SK-N-SH (cell line): ENCODE measurements at regions not wholly inside any gene's neighbourhood (a gene's known extent, or its start where the extent isn't known, plus 50 kb on each side); places are given as distances from the start of the nearest gene placed in this dataset.

Experiments
- CTCF ChIA-PET: fragments of 300-600, 350-600 bp; formaldehyde crosslinking; extraction: SDS; loops from one replicate; lab custom pipeline; 2021; lab: Yijun Ruan, JAX
- POLR2A ChIA-PET: fragments of 350-600 bp; sonication (Branson Sonifier 250); formaldehyde crosslinking; extraction: SDS; loops from one replicate; lab custom pipeline; 2020; ENCODE audit warnings: antibody characterized with exemption, inconsistent platforms; lab: Yijun Ruan, JAX
- DNase-seq: peaks from one replicate; pipeline ENCODE4 v3.0.0; 2012
- H2AFZ ChIP-seq: fragments of 200-600 bp; sonication (generic); 2 replicates; pipeline ENCODE4 v1.8.1; 2016; ENCODE audit warnings: antibody characterized with exemption, mild to moderate bottlenecking, low read depth
- H3F3A ChIP-seq: fragments of 200-600 bp; sonication (generic); replicated peaks from 2 replicates; pipeline ENCODE3; 2016; ENCODE audit warnings: antibody characterized with exemption, mild to moderate bottlenecking; ENCODE audit not compliant: insufficient read depth
- H3K27ac ChIP-seq, 2 experiments: fragments of 200-500 bp in 1 of 2; fragments of 200-600 bp in 1 of 2; sonication (Bioruptor generic) in 1 of 2; sonication (generic), shearing (Covaris generic) in 1 of 2; 2 replicates each; pipeline versions ENCODE4 v1.5.1 to v1.6.1; 2014 to 2016; ENCODE audit warnings: low read depth in 2 of 2, inconsistent platforms in 1 of 2, low read length in 1 of 2, mild to moderate bottlenecking in 1 of 2, mixed read lengths in 1 of 2
- H3K27me3 ChIP-seq: fragments of 200-600 bp; sonication (generic), shearing (Covaris generic); 2 replicates; pipeline ENCODE4 v1.6.1; 2016; ENCODE audit warnings: mixed run types; ENCODE audit not compliant: insufficient read depth
- H3K36me3 ChIP-seq, 2 experiments: fragments of 200-500 bp in 1 of 2; fragments of 200-600 bp in 1 of 2; sonication (Bioruptor generic) in 1 of 2; sonication (generic) in 1 of 2; replicated peaks in 1 of 2; 2 replicates each; pipeline versions ENCODE3 to v1.5.1; 2014 to 2016; ENCODE audit warnings: low read length in 1 of 2, mild to moderate bottlenecking in 1 of 2; ENCODE audit not compliant: insufficient read depth in 2 of 2, control insufficient read depth in 1 of 2
- H3K4me1 ChIP-seq, 2 experiments: fragments of 200-500 bp in 1 of 2; fragments of 200-600 bp in 1 of 2; sonication (Bioruptor generic) in 1 of 2; sonication (generic), shearing (Covaris generic) in 1 of 2; 2 replicates each; pipeline versions ENCODE4 v1.5.1 to v1.6.1; 2014 to 2016; ENCODE audit warnings: low read depth in 1 of 2, low read length in 1 of 2, mixed run types in 1 of 2; ENCODE audit not compliant: insufficient read depth in 2 of 2, control insufficient read depth in 1 of 2
- H3K4me2 ChIP-seq: fragments of 200-600 bp; sonication (generic), shearing (Covaris generic); 2 replicates; pipeline ENCODE4 v1.6.1; 2017; ENCODE audit warnings: mixed run types
- H3K4me3 ChIP-seq, 2 experiments: fragments of 200-500 bp in 1 of 2; fragments of 200-600 bp in 1 of 2; sonication (Bioruptor generic) in 1 of 2; sonication (generic), shearing (Covaris generic) in 1 of 2; 2 replicates each; pipeline versions ENCODE4 v1.5.1 to v1.8.1; 2014 to 2016; ENCODE audit warnings: low read depth in 2 of 2, inconsistent platforms in 1 of 2, low read length in 1 of 2, mild to moderate bottlenecking in 1 of 2, mixed read lengths in 1 of 2, moderate library complexity in 1 of 2
- H3K79me2 ChIP-seq: fragments of 200-600 bp; sonication (generic); 2 replicates; pipeline ENCODE4 v1.8.1; 2017; ENCODE audit warnings: mild to moderate bottlenecking; ENCODE audit not compliant: insufficient read depth
- H3K9ac ChIP-seq: fragments of 200-600 bp; sonication (generic); 2 replicates; pipeline ENCODE4 v1.6.1; 2017; ENCODE audit warnings: mixed run types
- H3K9me2 ChIP-seq: fragments of 200-600 bp; sonication (generic); 2 replicates; pipeline ENCODE4 v1.6.1; 2017; ENCODE audit warnings: mixed run types
- H3K9me3 ChIP-seq: fragments of 200-600 bp; sonication (generic); 2 replicates; pipeline ENCODE4 v1.6.1; 2017; ENCODE audit warnings: mixed run types, mild to moderate bottlenecking, moderate library complexity
- H4K20me1 ChIP-seq: fragments of 200-600 bp; sonication (generic); 2 replicates; pipeline ENCODE4 v1.6.1; 2017; ENCODE audit warnings: mild to moderate bottlenecking, mixed run types; ENCODE audit not compliant: insufficient read depth
- CHD2 ChIP-seq: fragments of 150-350 bp; IDR thresholded peaks from 2 replicates; pipeline ENCODE4 v1.6.1; 2018; ENCODE audit warnings: low read length; ENCODE audit not compliant: partially characterized antibody
- CTCF ChIP-seq: fragments of 200-600 bp; sonication (generic); IDR thresholded peaks from 2 replicates; pipeline ENCODE4 v1.6.1; 2017; ENCODE audit warnings: antibody characterized with exemption, mild to moderate bottlenecking, moderate library complexity
- EZH2phosphoT487 ChIP-seq: fragments of 200-600 bp; sonication (generic); IDR thresholded peaks from 2 replicates; pipeline ENCODE4 v1.6.1; 2017; ENCODE audit warnings: low read depth, mixed run types, mild to moderate bottlenecking, antibody characterized with exemption, moderate library complexity, borderline replicate concordance
- FOSL2 ChIP-seq: IDR thresholded peaks from 2 replicates; pipeline ENCODE4 v1.4.0; 2012; ENCODE audit warnings: low read depth, mild to moderate bottlenecking, moderate library complexity, borderline replicate concordance
- FOXJ3 ChIP-seq: sonication (generic); formaldehyde crosslinking; IDR thresholded peaks from 2 replicates; pipeline ENCODE4 v1.5.1; 2020; ENCODE audit warnings: mild to moderate bottlenecking, missing genetic modification reagents
- GABPA ChIP-seq: IDR thresholded peaks from 2 replicates; pipeline ENCODE4 v1.4.0; 2012; ENCODE audit warnings: low read depth, mild to moderate bottlenecking
- MEF2A ChIP-seq: IDR thresholded peaks from 2 replicates; pipeline ENCODE4 v1.4.0; 2012; ENCODE audit warnings: low read depth, borderline replicate concordance
- MXI1 ChIP-seq: IDR thresholded peaks from 2 replicates; pipeline ENCODE4 v1.6.1; 2012; ENCODE audit warnings: mild to moderate bottlenecking, low read depth, low read length, improper control_type of control experiment
- PBX3 ChIP-seq: IDR thresholded peaks from 2 replicates; pipeline ENCODE4; 2012
- POLR2AphosphoS5 ChIP-seq: IDR thresholded peaks from 2 replicates; pipeline ENCODE4 v1.6.1; 2012; ENCODE audit warnings: low read depth, low read length
- RAD21 ChIP-seq: IDR thresholded peaks from 2 replicates; pipeline ENCODE4 v1.6.1; 2012; ENCODE audit warnings: mild to moderate bottlenecking, low read length
- REST ChIP-seq: IDR thresholded peaks from 2 replicates; pipeline ENCODE4 v1.6.1; 2012; ENCODE audit warnings: mild to moderate bottlenecking, low read depth, low read length, moderate library complexity
- RFX5 ChIP-seq: IDR thresholded peaks from 2 replicates; pipeline ENCODE4 v1.6.1; 2012; ENCODE audit warnings: mild to moderate bottlenecking, improper control_type of control experiment, low read length
- RXRA ChIP-seq: IDR thresholded peaks from 2 replicates; pipeline ENCODE4 v1.4.0; 2012; ENCODE audit warnings: low read depth, mild to moderate bottlenecking, borderline replicate concordance
- SIN3A ChIP-seq: IDR thresholded peaks from 2 replicates; pipeline ENCODE4 v1.6.1; 2012; ENCODE audit warnings: low read depth, mild to moderate bottlenecking, low read length, moderate library complexity, borderline replicate concordance
- SMC3 ChIP-seq: IDR thresholded peaks from 2 replicates; pipeline ENCODE4 v1.6.1; 2012; ENCODE audit warnings: low read depth, low read length, improper control_type of control experiment
- TAF1 ChIP-seq: IDR thresholded peaks from 2 replicates; pipeline ENCODE4 v1.6.1; 2012; ENCODE audit warnings: low read depth, mild to moderate bottlenecking, low read length, moderate library complexity, borderline replicate concordance
- TCF12 ChIP-seq: IDR thresholded peaks from 2 replicates; pipeline ENCODE4 v1.4.0; 2012
- WGBS: methylation state at CpG from one replicate; pipeline ENCODE4 v1.1.6; 2017; ENCODE audit warnings: low lambda C conversion rate; 5-methylcytosine and 5-hydroxymethylcytosine counted together
- TF ChIP-seq, protein P1 (sequence below): fragments of 150-350 bp; IDR thresholded peaks from 2 replicates; pipeline ENCODE4 v1.6.1; 2016; ENCODE audit warnings: mild to moderate bottlenecking, low read depth, low read length
- TF ChIP-seq, protein P2 (sequence below): fragments of 150-350 bp; IDR thresholded peaks from 2 replicates; pipeline ENCODE4 v1.6.1; 2017; ENCODE audit warnings: antibody characterized with exemption, low read length, low read depth, borderline replicate concordance

DNA sequence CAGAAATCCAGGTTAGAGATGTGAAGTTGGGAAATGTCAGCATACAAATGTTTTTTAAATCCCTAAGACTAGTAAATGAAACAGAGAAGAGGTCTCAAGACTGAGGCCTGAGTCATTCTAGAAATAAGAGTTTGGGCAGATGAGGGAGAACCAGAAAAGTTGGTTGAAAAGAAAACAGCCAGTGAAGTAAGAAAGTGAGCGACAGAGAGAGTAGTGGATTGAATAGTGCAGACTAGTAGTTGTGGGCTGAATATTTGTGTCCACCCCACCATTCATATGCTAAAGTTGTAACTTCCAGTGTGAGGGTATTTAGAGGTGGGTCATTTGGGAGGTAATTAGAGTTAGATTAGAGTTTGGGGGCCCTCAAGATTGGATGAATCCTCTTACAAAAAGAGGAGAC is 889.2 kb downstream of the TTLL7 start:
- H3F3A ChIP-seq, result no peaks in the 10 kb centered on the region
- no peak overlapping the region for H3K4me2 ChIP-seq
- CTCF ChIA-PET, result no interaction called here
- H3K27me3 ChIP-seq, result no peaks in the 10 kb centered on the region
- no peaks in the 10 kb centered on the region for H3K9me3 ChIP-seq
- no peaks in the 10 kb centered on the region for H3K36me3 ChIP-seq
- H3K4me1 ChIP-seq, result no peaks in the 10 kb centered on the region
- POLR2A ChIA-PET, result no interaction called here
- no peak overlapping the region for H2AFZ ChIP-seq
- no peaks in the 10 kb centered on the region for H3K9me2 ChIP-seq
- H4K20me1 ChIP-seq, result no peaks in the 10 kb centered on the region
- H3K27ac ChIP-seq, result no peak overlapping the region
- no peak overlapping the region for H3K4me3 ChIP-seq
- H3K9ac ChIP-seq, result no peak overlapping the region
- WGBS, result 77% methylated on average over 1 of the region's 1 CpG
- no peak for TF ChIP-seq GABPA
- no peak for TF ChIP-seq FOXJ3 (CRISPR knock-in tag)
- TF ChIP-seq MXI1, result no peak
- no peak for TF ChIP-seq TAF1
- no peak for TF ChIP-seq PBX3
- no peak for TF ChIP-seq TCF12
- no peak for TF ChIP-seq RFX5
- TF ChIP-seq EZH2phosphoT487, result no peak
- TF ChIP-seq CTCF, result no peak
- no peaks in the 10 kb centered on the region for H3K79me2 ChIP-seq
- no peak for DNase-seq

GRCh38 chr1:83104558-83104957 is 894.4 kb downstream of the TTLL7 start:
- no peak overlapping the region for H3K9ac ChIP-seq
- ChIA-PET CTCF (interaction anchor here (1.3 kb wide), 1 partner anchor 10 kb away, joined by 3 read pairs; no protein-coding TSS in a partner anchor), POLR2A (no interaction called here)
- no peaks in the 10 kb centered on the region for H3K36me3 ChIP-seq
- no peaks in the 10 kb centered on the region for H3K27me3 ChIP-seq
- no peaks in the 10 kb centered on the region for H3F3A ChIP-seq
- no peak for DNase-seq
- no peaks in the 10 kb centered on the region for H3K4me1 ChIP-seq
- H3K4me3 ChIP-seq, result no peak overlapping the region
- H3K27ac ChIP-seq, result no peak overlapping the region
- no peaks in the 10 kb centered on the region for H3K9me2 ChIP-seq
- no peaks in the 10 kb centered on the region for H4K20me1 ChIP-seq
- no peak overlapping the region for H2AFZ ChIP-seq
- TF ChIP-seq TAF1 (no peak), FOXJ3 (CRISPR knock-in tag) (no peak), SIN3A (no peak), POLR2AphosphoS5 (no peak), REST (no peak), SMC3 (no peak), MEF2A (no peak), RAD21 (no peak), FOSL2 (no peak), RXRA (no peak), CHD2 (no peak), TCF12 (no peak)
- TF ChIP-seq, protein P1, sequence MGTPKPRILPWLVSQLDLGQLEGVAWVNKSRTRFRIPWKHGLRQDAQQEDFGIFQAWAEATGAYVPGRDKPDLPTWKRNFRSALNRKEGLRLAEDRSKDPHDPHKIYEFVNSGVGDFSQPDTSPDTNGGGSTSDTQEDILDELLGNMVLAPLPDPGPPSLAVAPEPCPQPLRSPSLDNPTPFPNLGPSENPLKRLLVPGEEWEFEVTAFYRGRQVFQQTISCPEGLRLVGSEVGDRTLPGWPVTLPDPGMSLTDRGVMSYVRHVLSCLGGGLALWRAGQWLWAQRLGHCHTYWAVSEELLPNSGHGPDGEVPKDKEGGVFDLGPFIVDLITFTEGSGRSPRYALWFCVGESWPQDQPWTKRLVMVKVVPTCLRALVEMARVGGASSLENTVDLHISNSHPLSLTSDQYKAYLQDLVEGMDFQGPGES, result no peak
- TF ChIP-seq, protein P2, sequence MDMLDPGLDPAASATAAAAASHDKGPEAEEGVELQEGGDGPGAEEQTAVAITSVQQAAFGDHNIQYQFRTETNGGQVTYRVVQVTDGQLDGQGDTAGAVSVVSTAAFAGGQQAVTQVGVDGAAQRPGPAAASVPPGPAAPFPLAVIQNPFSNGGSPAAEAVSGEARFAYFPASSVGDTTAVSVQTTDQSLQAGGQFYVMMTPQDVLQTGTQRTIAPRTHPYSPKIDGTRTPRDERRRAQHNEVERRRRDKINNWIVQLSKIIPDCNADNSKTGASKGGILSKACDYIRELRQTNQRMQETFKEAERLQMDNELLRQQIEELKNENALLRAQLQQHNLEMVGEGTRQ, result no peak
- H3K79me2 ChIP-seq, result no peaks in the 10 kb centered on the region
- WGBS, result 72% methylated on average over 2 of the region's 2 CpGs
- H3K9me3 ChIP-seq, result no peaks in the 10 kb centered on the region
- H3K4me2 ChIP-seq, result no peak overlapping the region
